ENCODE measurements at regions not wholly inside any gene's neighbourhood (a gene's known extent, or its start where the extent isn't known, plus 50 kb on each side); places are given as distances from the start of the nearest gene placed in this dataset.
"Not testable (repeated sequence)": the region's sequence is repeated elsewhere in the genome, so short reads cannot be mapped to it uniquely, and the experiment has no call there.

- no peak for DNase-seq
- TF ChIP-seq GATA1 (IDR thresholded peaks at IDR 0.05; ENCODE audit: low read depth, low read length) (no peak), POLR2A (IDR thresholded peaks at IDR 0.05; ENCODE audit: low read length) (no peak)
Measured at GRCh38 chr14:99025418-99025817, 246.6 kb downstream of the BCL11B start.

GRCh38 chr14:99026471-99026870 lies 245.5 kb downstream of the BCL11B start:
- TF ChIP-seq POLR2A (IDR thresholded peaks at IDR 0.05; ENCODE audit: low read length) (no peak), GATA1 (IDR thresholded peaks at IDR 0.05; ENCODE audit: low read depth, low read length) (no peak)
- DNase-seq: no peak

GRCh38 chr14:99028041-99028440 lies 244.0 kb downstream of the BCL11B start:
- TF ChIP-seq POLR2A (IDR thresholded peaks at IDR 0.05; ENCODE audit: low read length): no peak
- TF ChIP-seq GATA1 (IDR thresholded peaks at IDR 0.05; ENCODE audit: low read depth, low read length): no peak
- no peak for DNase-seq

GRCh38 chr14:99028521-99028920 lies 243.5 kb downstream of the BCL11B start:
- no peak for DNase-seq
- TF ChIP-seq POLR2A (IDR thresholded peaks at IDR 0.05; ENCODE audit: low read length) (no peak), GATA1 (IDR thresholded peaks at IDR 0.05; ENCODE audit: low read depth, low read length) (no peak)

GRCh38 chr14:99029145-99029915 lies 242.7 kb downstream of the BCL11B start:
- TF ChIP-seq GATA1 (IDR thresholded peaks at IDR 0.05; ENCODE audit: low read depth, low read length) (no peak), POLR2A (IDR thresholded peaks at IDR 0.05; ENCODE audit: low read length) (no peak)
- DNase-seq: no peak

- TF ChIP-seq POLR2A (IDR thresholded peaks at IDR 0.05; ENCODE audit: low read length): no peak
- no peak for TF ChIP-seq GATA1 (IDR thresholded peaks at IDR 0.05; ENCODE audit: low read depth, low read length)
- no peak for DNase-seq
Measured at GRCh38 chr14:99029916-99030305, 242.1 kb downstream of the BCL11B start.

GRCh38 chr14:99030454-99030853 lies 241.5 kb downstream of the BCL11B start:
- no peak for DNase-seq
- TF ChIP-seq GATA1 (IDR thresholded peaks at IDR 0.05; ENCODE audit: low read depth, low read length): no peak
- TF ChIP-seq POLR2A (IDR thresholded peaks at IDR 0.05; ENCODE audit: low read length): no peak

- DNase-seq: no peak
- TF ChIP-seq POLR2A (IDR thresholded peaks at IDR 0.05; ENCODE audit: low read length) (no peak), GATA1 (IDR thresholded peaks at IDR 0.05; ENCODE audit: low read depth, low read length) (no peak)
Measured at GRCh38 chr14:99032759-99033158, 239.2 kb downstream of the BCL11B start.

- no peak for DNase-seq
- TF ChIP-seq POLR2A (IDR thresholded peaks at IDR 0.05; ENCODE audit: low read length) (no peak), GATA1 (IDR thresholded peaks at IDR 0.05; ENCODE audit: low read depth, low read length) (no peak)
Measured at GRCh38 chr14:99033951-99034350, 238.0 kb downstream of the BCL11B start.

- DNase-seq: no peak
Measured at GRCh38 chr14:99034711-99035171, 237.3 kb downstream of the BCL11B start.

GRCh38 chr14:99035268-99035667 lies 236.7 kb downstream of the BCL11B start:
- TF ChIP-seq POLR2A (IDR thresholded peaks at IDR 0.05; ENCODE audit: low read length): no peak
- TF ChIP-seq GATA1 (IDR thresholded peaks at IDR 0.05; ENCODE audit: low read depth, low read length): no peak

More at GRCh38 chr14:99034711-99035171, 237.3 kb downstream of the BCL11B start:
- TF ChIP-seq POLR2A (IDR thresholded peaks at IDR 0.05; ENCODE audit: low read length) (no peak), GATA1 (IDR thresholded peaks at IDR 0.05; ENCODE audit: low read depth, low read length) (no peak)

GRCh38 chr14:99035712-99036610 lies 236.0 kb downstream of the BCL11B start:
- TF ChIP-seq GATA1 (IDR thresholded peaks at IDR 0.05; ENCODE audit: low read depth, low read length): no peak
- no peak for TF ChIP-seq POLR2A (IDR thresholded peaks at IDR 0.05; ENCODE audit: low read length)
- DNase-seq: no peak

More at GRCh38 chr14:99035268-99035667, 236.7 kb downstream of the BCL11B start:
- DNase-seq: no peak

GRCh38 chr14:99036611-99037293 lies 235.2 kb downstream of the BCL11B start:
- DNase-seq: no peak
- TF ChIP-seq GATA1 (IDR thresholded peaks at IDR 0.05; ENCODE audit: low read depth, low read length) (no peak), POLR2A (IDR thresholded peaks at IDR 0.05; ENCODE audit: low read length) (no peak)

- not testable (repeated sequence) for DNase-seq
Measured at GRCh38 chr14:99037326-99037725, 234.7 kb downstream of the BCL11B start.

All from erythroblast (primary cell).